GM12872 (cell line): ENCODE measurements at regions not wholly inside any gene's neighbourhood (a gene's known extent, or its start where the extent isn't known, plus 50 kb on each side); places are given as distances from the start of the nearest gene placed in this dataset.

Experiments
- TF ChIP-seq, protein P1 (sequence below): IDR thresholded peaks from 3 replicates; pipeline ENCODE4 v1.5.1; 2011; ENCODE audit warnings: low read depth, mild to moderate bottlenecking, low read length, moderate library complexity; ENCODE audit not compliant: insufficient read depth

GRCh38 chr12:22130671-22131070 lies 84.7 kb downstream of the CMAS start:
- TF ChIP-seq, protein P1, sequence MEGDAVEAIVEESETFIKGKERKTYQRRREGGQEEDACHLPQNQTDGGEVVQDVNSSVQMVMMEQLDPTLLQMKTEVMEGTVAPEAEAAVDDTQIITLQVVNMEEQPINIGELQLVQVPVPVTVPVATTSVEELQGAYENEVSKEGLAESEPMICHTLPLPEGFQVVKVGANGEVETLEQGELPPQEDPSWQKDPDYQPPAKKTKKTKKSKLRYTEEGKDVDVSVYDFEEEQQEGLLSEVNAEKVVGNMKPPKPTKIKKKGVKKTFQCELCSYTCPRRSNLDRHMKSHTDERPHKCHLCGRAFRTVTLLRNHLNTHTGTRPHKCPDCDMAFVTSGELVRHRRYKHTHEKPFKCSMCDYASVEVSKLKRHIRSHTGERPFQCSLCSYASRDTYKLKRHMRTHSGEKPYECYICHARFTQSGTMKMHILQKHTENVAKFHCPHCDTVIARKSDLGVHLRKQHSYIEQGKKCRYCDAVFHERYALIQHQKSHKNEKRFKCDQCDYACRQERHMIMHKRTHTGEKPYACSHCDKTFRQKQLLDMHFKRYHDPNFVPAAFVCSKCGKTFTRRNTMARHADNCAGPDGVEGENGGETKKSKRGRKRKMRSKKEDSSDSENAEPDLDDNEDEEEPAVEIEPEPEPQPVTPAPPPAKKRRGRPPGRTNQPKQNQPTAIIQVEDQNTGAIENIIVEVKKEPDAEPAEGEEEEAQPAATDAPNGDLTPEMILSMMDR, result no peak
